Endothelial cell (in vitro differentiated cells): ENCODE measurements at regions not wholly inside any gene's neighbourhood (a gene's known extent, or its start where the extent isn't known, plus 50 kb on each side); places are given as distances from the start of the nearest gene placed in this dataset.

Experiments used
- DNase-seq: peaks from one replicate; pipeline ENCODE4 v3.0.0; 2021; ENCODE audit warnings: low spot score
- H3K27ac Mint-ChIP-seq: one replicate; pipeline ENCODE4 v1.8.0; 2021; ENCODE audit warnings: mixed read lengths, inconsistent platforms; ENCODE audit not compliant: unreplicated experiment
- H3K27me3 Mint-ChIP-seq: one replicate; pipeline ENCODE4 v1.8.0; 2021; ENCODE audit warnings: mild to moderate bottlenecking, moderate library complexity, mixed read lengths, inconsistent platforms; ENCODE audit not compliant: unreplicated experiment
- H3K36me3 Mint-ChIP-seq: one replicate; pipeline ENCODE4 v1.8.0; 2021; ENCODE audit warnings: mild to moderate bottlenecking, low read depth, mixed read lengths, inconsistent platforms; ENCODE audit not compliant: unreplicated experiment
- H3K4me1 Mint-ChIP-seq: one replicate; pipeline ENCODE4 v1.8.0; 2021; ENCODE audit warnings: mild to moderate bottlenecking, mixed read lengths, inconsistent platforms; ENCODE audit not compliant: unreplicated experiment
- H3K4me3 Mint-ChIP-seq: one replicate; pipeline ENCODE4 v1.8.0; 2021; ENCODE audit warnings: mild to moderate bottlenecking, mixed read lengths, inconsistent platforms; ENCODE audit not compliant: unreplicated experiment
- H3K9me3 Mint-ChIP-seq: one replicate; pipeline ENCODE4 v1.8.0; 2021; ENCODE audit warnings: mixed read lengths, inconsistent platforms; ENCODE audit not compliant: unreplicated experiment
- CTCF ChIP-seq: fragments of 200-600 bp; sonication (generic); IDR thresholded peaks from one replicate; pipeline ENCODE4 v1.5.0; 2021; ENCODE audit warnings: antibody characterized with exemption; ENCODE audit not compliant: unreplicated experiment

GRCh38 chr2:133947057-133947456, 306.8 kb upstream of the MGAT5 start:
- TF ChIP-seq CTCF: no peak
- Mint-ChIP-seq H3K27me3 (peaks cover 4% of the 10 kb centered on the region), H3K4me3 (no peak overlapping the region), H3K27ac (no peak overlapping the region), H3K36me3 (no peaks in the 10 kb centered on the region), H3K4me1 (no peaks in the 10 kb centered on the region), H3K9me3 (no peaks in the 10 kb centered on the region)
- DNase-seq: no peak

DNA sequence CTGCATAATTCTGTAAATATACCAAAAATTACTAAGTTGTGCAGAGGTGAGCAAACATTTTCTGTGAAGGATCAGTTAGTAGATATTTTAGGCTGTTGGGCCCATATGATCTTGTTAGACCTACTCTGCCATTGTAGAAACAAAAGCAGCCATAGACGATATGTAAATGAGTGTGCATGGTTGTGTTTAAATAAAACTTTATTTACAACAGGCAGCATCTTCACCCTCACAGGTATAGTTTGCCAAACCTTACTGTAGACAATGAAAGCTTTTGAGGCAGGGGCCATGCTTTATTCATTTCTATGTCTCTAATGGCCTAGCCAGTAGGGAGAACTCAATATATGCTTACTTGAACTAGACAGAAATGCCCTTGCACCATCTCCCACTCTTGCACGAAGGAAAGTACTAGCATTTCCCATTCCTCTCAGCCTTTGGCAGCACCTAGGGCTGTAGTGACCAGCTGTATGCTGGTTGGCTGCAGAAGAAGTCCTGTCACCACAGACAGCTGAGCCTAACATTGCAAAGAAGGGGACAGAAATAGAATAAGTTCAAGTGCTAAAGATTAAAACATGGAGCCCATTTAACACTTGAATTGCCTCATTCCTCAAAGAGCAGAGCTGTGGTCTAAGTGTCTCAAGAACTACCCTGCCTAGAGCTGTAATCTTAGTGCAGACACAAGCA, 305.1 kb upstream of the MGAT5 start:
- H3K4me1 Mint-ChIP-seq: peaks cover 3% of the 10 kb centered on the region
- TF ChIP-seq CTCF: no peak
- no peak for DNase-seq
- H3K4me3 Mint-ChIP-seq: no peak overlapping the region
- H3K27me3 Mint-ChIP-seq: peaks cover 4% of the 10 kb centered on the region
- H3K36me3 Mint-ChIP-seq: no peaks in the 10 kb centered on the region
- H3K27ac Mint-ChIP-seq: no peak overlapping the region
- no peaks in the 10 kb centered on the region for H3K9me3 Mint-ChIP-seq

DNA sequence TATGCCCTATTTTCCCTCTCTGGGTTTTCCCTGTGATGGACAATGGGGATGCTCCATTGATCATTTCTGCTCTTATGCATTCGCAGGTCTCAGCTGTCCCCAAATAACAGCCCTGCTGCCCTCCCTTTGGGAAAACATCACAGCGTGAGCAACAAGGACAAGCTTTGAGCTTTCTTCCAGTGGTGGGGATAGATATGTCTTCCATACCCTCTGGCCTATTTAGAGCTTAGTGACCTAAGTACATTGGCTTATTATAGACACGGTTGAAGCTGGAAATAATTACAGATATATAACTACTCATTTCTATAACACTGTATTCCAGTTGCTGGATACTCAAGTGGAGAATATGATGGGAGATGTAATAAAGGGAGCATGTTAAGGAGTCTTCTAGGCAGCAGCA, 304.3 kb upstream of the MGAT5 start:
- Mint-ChIP-seq H3K27me3 (peaks cover 4% of the 10 kb centered on the region), H3K36me3 (no peaks in the 10 kb centered on the region), H3K4me3 (no peak overlapping the region), H3K27ac (no peak overlapping the region), H3K4me1 (peaks cover 3% of the 10 kb centered on the region), H3K9me3 (no peaks in the 10 kb centered on the region)
- no peak for TF ChIP-seq CTCF
- DNase-seq: no peak

- no peak overlapping the region for H3K27ac Mint-ChIP-seq
- no peak for TF ChIP-seq CTCF
- no peak for DNase-seq
- peaks cover 3% of the 10 kb centered on the region for H3K4me1 Mint-ChIP-seq
- H3K9me3 Mint-ChIP-seq: no peaks in the 10 kb centered on the region
- H3K27me3 Mint-ChIP-seq: peaks cover 1% of the 10 kb centered on the region
- H3K4me3 Mint-ChIP-seq: no peak overlapping the region
- H3K36me3 Mint-ChIP-seq: no peaks in the 10 kb centered on the region
Measured at GRCh38 chr2:133951209-133951608, 302.7 kb upstream of the MGAT5 start.

DNA sequence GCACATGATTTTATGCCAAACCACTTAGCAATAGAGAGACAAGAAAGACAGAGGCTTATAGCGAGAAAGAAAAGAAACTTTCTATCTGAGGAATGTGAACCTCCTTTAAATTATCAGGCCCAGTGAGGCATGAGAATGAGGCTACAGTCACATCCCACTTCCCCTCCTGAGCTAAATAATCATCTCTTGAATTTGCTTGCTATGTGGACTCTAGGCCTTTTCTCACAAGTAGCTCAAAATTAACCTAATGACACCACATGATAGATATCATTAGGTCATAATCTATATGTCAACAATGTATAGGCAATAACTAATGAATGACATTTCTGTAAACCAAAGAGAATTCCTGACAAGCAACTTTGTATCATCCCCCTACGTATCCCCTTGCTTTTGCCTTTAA, 301.5 kb upstream of the MGAT5 start:
- H3K9me3 Mint-ChIP-seq: no peaks in the 10 kb centered on the region

More for the DNA sequence above, 301.5 kb upstream of the MGAT5 start:
- peaks cover 1% of the 10 kb centered on the region for H3K27me3 Mint-ChIP-seq
- H3K36me3 Mint-ChIP-seq: no peaks in the 10 kb centered on the region
- no peak for TF ChIP-seq CTCF
- H3K27ac Mint-ChIP-seq: no peak overlapping the region
- no peak for DNase-seq
- peaks cover 3% of the 10 kb centered on the region for H3K4me1 Mint-ChIP-seq
- no peak overlapping the region for H3K4me3 Mint-ChIP-seq
